PFSK-1 (cell line): ENCODE measurements at regions not wholly inside any gene's neighbourhood (a gene's known extent, or its start where the extent isn't known, plus 50 kb on each side); places are given as distances from the start of the nearest gene placed in this dataset.

Experiments
- FOXP2 ChIP-seq: optimal IDR thresholded peaks from 2 replicates; pipeline ENCODE3; 2011; ENCODE audit warnings: borderline replicate concordance, control low read depth, inconsistent platforms; ENCODE audit not compliant: insufficient read depth; ENCODE audit errors: extremely low read length, extremely low read depth
- POLR2AphosphoS5 ChIP-seq: IDR thresholded peaks from 2 replicates; pipeline ENCODE4 v1.6.1; 2012; ENCODE audit warnings: low read depth, mild to moderate bottlenecking, control low read depth, low read length, moderate library complexity
- SIN3A ChIP-seq: IDR thresholded peaks from 2 replicates; pipeline ENCODE4 v1.6.1; 2012; ENCODE audit warnings: mild to moderate bottlenecking, low read length, moderate library complexity, borderline replicate concordance; ENCODE audit not compliant: insufficient read depth
- TAF1 ChIP-seq: IDR thresholded peaks from 2 replicates; pipeline ENCODE4 v1.6.1; 2012; ENCODE audit warnings: low read length, control low read depth, borderline replicate concordance; ENCODE audit not compliant: insufficient read depth
- TF ChIP-seq, protein P1 (sequence below), 2 experiments: IDR thresholded peaks; 2 replicates each; pipeline versions ENCODE4 v1.6.1 to v1.8.0; 2011 to 2012; ENCODE audit warnings: low read depth in 2 of 2, low read length in 2 of 2, control low read depth in 1 of 2, inconsistent platforms in 1 of 2, mild to moderate bottlenecking in 1 of 2, moderate library complexity in 1 of 2; ENCODE audit not compliant: insufficient read depth in 1 of 2

DNA sequence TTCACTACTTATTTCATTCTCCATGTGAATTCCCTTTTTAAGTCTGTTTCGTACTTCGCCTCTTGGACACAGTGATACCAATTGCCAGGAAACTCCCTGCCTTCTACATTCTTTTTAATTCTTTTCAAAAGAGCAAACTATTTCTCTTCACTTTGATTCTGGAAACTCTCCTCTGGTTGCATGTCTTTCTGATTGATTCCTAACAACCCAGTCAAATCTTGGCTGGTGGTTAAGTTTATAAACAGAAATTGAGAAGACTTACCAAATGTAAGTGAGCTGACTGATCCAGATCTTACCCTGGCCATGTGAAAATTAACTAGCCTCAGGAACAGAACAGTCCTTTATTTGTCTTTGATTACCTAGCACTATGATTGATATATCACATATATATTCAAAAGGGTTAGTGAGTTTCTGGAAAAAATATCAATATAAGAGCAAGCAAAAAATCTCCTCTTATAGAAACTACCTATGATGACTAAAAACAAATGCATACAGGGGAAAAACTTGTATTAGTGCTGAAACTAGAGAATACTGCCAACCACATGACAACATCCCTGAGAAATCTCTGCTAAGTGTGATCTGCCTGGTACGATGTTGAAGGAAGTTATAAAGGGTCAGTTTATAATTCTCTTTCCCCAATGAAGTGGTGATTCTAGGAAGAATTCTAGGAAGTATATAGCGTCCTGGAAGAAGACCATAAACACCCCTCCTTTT lies 152.6 kb upstream of the HTR2A start:
- TF ChIP-seq, protein P1, sequence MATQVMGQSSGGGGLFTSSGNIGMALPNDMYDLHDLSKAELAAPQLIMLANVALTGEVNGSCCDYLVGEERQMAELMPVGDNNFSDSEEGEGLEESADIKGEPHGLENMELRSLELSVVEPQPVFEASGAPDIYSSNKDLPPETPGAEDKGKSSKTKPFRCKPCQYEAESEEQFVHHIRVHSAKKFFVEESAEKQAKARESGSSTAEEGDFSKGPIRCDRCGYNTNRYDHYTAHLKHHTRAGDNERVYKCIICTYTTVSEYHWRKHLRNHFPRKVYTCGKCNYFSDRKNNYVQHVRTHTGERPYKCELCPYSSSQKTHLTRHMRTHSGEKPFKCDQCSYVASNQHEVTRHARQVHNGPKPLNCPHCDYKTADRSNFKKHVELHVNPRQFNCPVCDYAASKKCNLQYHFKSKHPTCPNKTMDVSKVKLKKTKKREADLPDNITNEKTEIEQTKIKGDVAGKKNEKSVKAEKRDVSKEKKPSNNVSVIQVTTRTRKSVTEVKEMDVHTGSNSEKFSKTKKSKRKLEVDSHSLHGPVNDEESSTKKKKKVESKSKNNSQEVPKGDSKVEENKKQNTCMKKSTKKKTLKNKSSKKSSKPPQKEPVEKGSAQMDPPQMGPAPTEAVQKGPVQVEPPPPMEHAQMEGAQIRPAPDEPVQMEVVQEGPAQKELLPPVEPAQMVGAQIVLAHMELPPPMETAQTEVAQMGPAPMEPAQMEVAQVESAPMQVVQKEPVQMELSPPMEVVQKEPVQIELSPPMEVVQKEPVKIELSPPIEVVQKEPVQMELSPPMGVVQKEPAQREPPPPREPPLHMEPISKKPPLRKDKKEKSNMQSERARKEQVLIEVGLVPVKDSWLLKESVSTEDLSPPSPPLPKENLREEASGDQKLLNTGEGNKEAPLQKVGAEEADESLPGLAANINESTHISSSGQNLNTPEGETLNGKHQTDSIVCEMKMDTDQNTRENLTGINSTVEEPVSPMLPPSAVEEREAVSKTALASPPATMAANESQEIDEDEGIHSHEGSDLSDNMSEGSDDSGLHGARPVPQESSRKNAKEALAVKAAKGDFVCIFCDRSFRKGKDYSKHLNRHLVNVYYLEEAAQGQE (IDR thresholded peaks at IDR 0.05; ENCODE audit: insufficient read depth in 1 of 2, low read depth in 2 of 2, low read length in 2 of 2): no peak
- TF ChIP-seq POLR2AphosphoS5: no peak
- no peak for TF ChIP-seq SIN3A
- no peak for TF ChIP-seq TAF1
- TF ChIP-seq FOXP2: no peak

DNA sequence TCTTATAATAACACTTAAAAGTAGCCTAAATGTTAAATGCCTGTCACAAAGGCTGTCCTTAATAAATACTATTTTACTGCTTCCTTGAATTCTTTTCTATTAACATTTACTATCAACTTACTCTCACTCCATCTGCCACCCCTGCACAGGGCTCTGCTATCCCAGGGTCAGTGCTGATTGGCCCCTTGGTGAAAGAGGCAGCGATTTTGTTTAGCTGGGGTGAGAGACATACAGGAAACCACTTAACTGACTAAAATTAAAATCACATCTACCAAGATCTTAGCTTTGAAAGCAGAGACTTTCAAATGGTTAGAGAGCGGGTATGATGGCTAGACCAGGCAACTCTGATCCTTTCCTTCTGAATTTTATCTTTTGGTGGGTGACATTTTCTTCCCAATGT lies 149.9 kb upstream of the HTR2A start:
- TF ChIP-seq TAF1: no peak
- TF ChIP-seq FOXP2: no peak
- TF ChIP-seq POLR2AphosphoS5: no peak
- TF ChIP-seq, protein P1 (IDR thresholded peaks at IDR 0.05; ENCODE audit: insufficient read depth in 1 of 2, low read depth in 2 of 2, low read length in 2 of 2): no peak
- TF ChIP-seq SIN3A: no peak

DNA sequence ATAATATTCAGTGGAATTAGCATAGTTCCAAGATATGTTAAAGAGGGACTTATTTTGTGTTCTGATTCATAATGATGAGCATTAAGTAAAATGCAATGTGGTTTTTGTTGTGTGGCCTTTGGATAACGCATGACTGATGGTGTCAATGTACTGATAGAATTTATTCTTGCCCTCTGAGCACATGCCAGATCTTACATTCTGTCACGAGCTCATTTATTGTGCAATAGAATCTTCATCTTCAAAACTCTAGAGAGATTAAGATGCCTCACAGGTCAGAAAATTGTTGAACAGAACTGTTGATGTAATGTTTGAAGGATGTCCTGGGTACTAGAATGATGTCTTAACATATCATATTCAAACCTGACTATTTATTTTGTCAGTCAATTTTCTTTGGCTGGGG lies 148.0 kb upstream of the HTR2A start:
- no peak for TF ChIP-seq FOXP2
- no peak for TF ChIP-seq SIN3A
- TF ChIP-seq, protein P1 (IDR thresholded peaks at IDR 0.05; ENCODE audit: insufficient read depth in 1 of 2, low read depth in 2 of 2, low read length in 2 of 2): no peak
- no peak for TF ChIP-seq TAF1
- TF ChIP-seq POLR2AphosphoS5: no peak

DNA sequence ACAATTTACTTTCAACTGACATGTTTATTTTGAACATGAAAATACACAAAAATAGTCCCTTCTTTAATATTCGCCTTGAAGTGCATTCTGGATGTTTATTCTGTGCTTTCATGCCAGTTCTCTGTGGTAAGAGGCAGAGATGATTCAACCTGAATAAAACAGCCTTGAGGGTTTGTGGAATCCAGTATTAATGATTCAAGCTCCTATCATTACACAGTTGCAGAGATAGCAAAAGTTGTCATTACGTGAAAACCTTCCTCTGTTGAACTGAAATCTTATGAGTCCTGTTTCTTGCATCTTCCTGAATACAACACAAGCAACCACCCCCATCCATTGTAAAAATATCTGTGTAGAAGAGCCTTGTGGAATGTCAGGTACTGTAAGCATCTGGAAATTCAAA lies 142.3 kb upstream of the HTR2A start:
- TF ChIP-seq, protein P1 (IDR thresholded peaks at IDR 0.05; ENCODE audit: insufficient read depth in 1 of 2, low read depth in 2 of 2, low read length in 2 of 2): no peak

DNA sequence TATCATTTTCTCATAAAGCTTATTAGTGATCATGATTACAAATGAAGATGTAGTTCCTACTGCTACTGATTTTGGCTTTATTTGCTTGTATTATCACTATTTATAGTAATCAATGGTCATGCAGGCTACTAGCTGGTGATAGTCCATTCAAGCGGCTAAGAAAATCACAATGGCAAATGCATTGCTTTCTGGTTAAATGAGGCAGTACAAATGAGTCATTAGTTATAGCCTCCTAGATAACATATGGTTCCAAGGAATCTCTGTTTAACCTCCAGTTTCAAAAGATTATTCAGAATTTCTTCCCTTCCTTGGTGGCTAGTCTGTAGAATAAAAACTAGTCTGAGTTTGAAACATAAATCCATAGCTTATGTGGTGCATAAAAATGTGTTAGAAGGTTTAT lies 141.3 kb upstream of the HTR2A start:
- TF ChIP-seq, protein P1 (IDR thresholded peaks at IDR 0.05; ENCODE audit: insufficient read depth in 1 of 2, low read depth in 2 of 2, low read length in 2 of 2): no peak
- TF ChIP-seq TAF1 (no peak), FOXP2 (no peak), POLR2AphosphoS5 (no peak), SIN3A (no peak)
